ENCODE measurements at regions not wholly inside any gene's neighbourhood (a gene's known extent, or its start where the extent isn't known, plus 50 kb on each side); places are given as distances from the start of the nearest gene placed in this dataset.
A peak's percentile ranks its signal among the peaks of the same experiment; 100 is the strongest.

- Histone ChIP-seq H3K4me3 (no peak overlapping the region), H3K36me3 (no peaks in the 10 kb centered on the region), H3K27me3 (no peaks in the 10 kb centered on the region), H3K27ac (replicated peaks in 1 of 4) (no peak overlapping the region), H3K9me3 (no peaks in the 10 kb centered on the region), H3K4me1 (no peaks in the 10 kb centered on the region)
- TF ChIP-seq CTCF (IDR thresholded peaks at IDR 0.05) = no peak
- no peak for TF ChIP-seq POLR2A (IDR thresholded peaks at IDR 0.05; ENCODE audit: low read depth)
- no peak for TF ChIP-seq EP300 (IDR thresholded peaks at IDR 0.05)
- TF ChIP-seq POLR2AphosphoS5 (IDR thresholded peaks at IDR 0.05) = no peak
- peak; percentile 89 for DNase-seq (ENCODE audit: extremely low spot score)
- intact Hi-C loops (cut with DNase I) = no loop called here
- 89% methylated on average over 3 of the region's 3 CpGs for WGBS
Measured at GRCh38 chr2:234747833-234748559, 203.8 kb upstream of the SH3BP4 start.

- no peak overlapping the region for H3K4me3 ChIP-seq
Measured at GRCh38 chr2:234747032-234747431, 204.8 kb upstream of the SH3BP4 start.

GRCh38 chr2:234745347-234745746, 206.5 kb upstream of the SH3BP4 start:
- Histone ChIP-seq H3K36me3 (no peaks in the 10 kb centered on the region), H3K4me1 (no peaks in the 10 kb centered on the region), H3K4me3 (no peak overlapping the region), H3K27ac (replicated peaks in 1 of 4) (no peak overlapping the region), H3K9me3 (no peaks in the 10 kb centered on the region), H3K27me3 (no peaks in the 10 kb centered on the region)
- TF ChIP-seq EP300 (IDR thresholded peaks at IDR 0.05) (no peak), CTCF (IDR thresholded peaks at IDR 0.05) (no peak), POLR2AphosphoS5 (IDR thresholded peaks at IDR 0.05) (no peak), POLR2A (IDR thresholded peaks at IDR 0.05; ENCODE audit: low read depth) (no peak)
- DNase-seq (ENCODE audit: extremely low spot score) = peak; percentile 72
- WGBS = 73% methylated on average over 1 of the region's 1 CpG
- intact Hi-C loops (cut with DNase I) = no loop called here

More at GRCh38 chr2:234747032-234747431, 204.8 kb upstream of the SH3BP4 start:
- peak; percentile 57 for DNase-seq (ENCODE audit: extremely low spot score)
- Histone ChIP-seq H3K4me1 (no peaks in the 10 kb centered on the region), H3K27ac (replicated peaks in 1 of 4) (no peak overlapping the region), H3K27me3 (no peaks in the 10 kb centered on the region), H3K9me3 (no peaks in the 10 kb centered on the region), H3K36me3 (no peaks in the 10 kb centered on the region)
- intact Hi-C loops (cut with DNase I) = no loop called here
- no peak for TF ChIP-seq POLR2A (IDR thresholded peaks at IDR 0.05; ENCODE audit: low read depth)
- TF ChIP-seq EP300 (IDR thresholded peaks at IDR 0.05) = no peak
- no peak for TF ChIP-seq CTCF (IDR thresholded peaks at IDR 0.05)
- no peak for TF ChIP-seq POLR2AphosphoS5 (IDR thresholded peaks at IDR 0.05)

GRCh38 chr2:234741976-234742375, 209.8 kb upstream of the SH3BP4 start:
- TF ChIP-seq EP300 (IDR thresholded peaks at IDR 0.05) (no peak), POLR2AphosphoS5 (IDR thresholded peaks at IDR 0.05) (no peak), CTCF (IDR thresholded peaks at IDR 0.05) (no peak), POLR2A (IDR thresholded peaks at IDR 0.05; ENCODE audit: low read depth) (no peak)
- Histone ChIP-seq H3K4me1 (no peaks in the 10 kb centered on the region), H3K27ac (replicated peaks in 1 of 4) (no peak overlapping the region), H3K36me3 (no peaks in the 10 kb centered on the region), H3K4me3 (no peak overlapping the region), H3K9me3 (no peaks in the 10 kb centered on the region), H3K27me3 (no peaks in the 10 kb centered on the region)
- DNase-seq (ENCODE audit: extremely low spot score) = peak; percentile 7
- intact Hi-C loops (cut with DNase I) = no loop called here

GRCh38 chr2:234739061-234739460, 212.8 kb upstream of the SH3BP4 start:
- Histone ChIP-seq H3K27me3 (no peaks in the 10 kb centered on the region), H3K36me3 (no peaks in the 10 kb centered on the region), H3K9me3 (peaks cover 0 to 10% (median 6%) of the 10 kb centered on the region in 4 donors), H3K4me3 (no peak overlapping the region), H3K27ac (replicated peaks in 1 of 4) (no peak overlapping the region), H3K4me1 (no peaks in the 10 kb centered on the region)
- intact Hi-C loops (cut with DNase I) = no loop called here
- DNase-seq (ENCODE audit: extremely low spot score) = no peak
- TF ChIP-seq CTCF (IDR thresholded peaks at IDR 0.05) = no peak
- no peak for TF ChIP-seq POLR2AphosphoS5 (IDR thresholded peaks at IDR 0.05)
- TF ChIP-seq EP300 (IDR thresholded peaks at IDR 0.05) = no peak
- TF ChIP-seq POLR2A (IDR thresholded peaks at IDR 0.05; ENCODE audit: low read depth) = no peak

Measured in esophagus muscularis mucosa (tissue), 4 donors.